Raji (cell line): ENCODE measurements at regions not wholly inside any gene's neighbourhood (a gene's known extent, or its start where the extent isn't known, plus 50 kb on each side); places are given as distances from the start of the nearest gene placed in this dataset.

Source experiments
- POLR2A ChIP-seq: IDR thresholded peaks from 2 replicates; pipeline ENCODE4 v1.6.1; 2011; ENCODE audit warnings: low read depth, low read length, control low read depth; ENCODE audit not compliant: insufficient read depth

DNA sequence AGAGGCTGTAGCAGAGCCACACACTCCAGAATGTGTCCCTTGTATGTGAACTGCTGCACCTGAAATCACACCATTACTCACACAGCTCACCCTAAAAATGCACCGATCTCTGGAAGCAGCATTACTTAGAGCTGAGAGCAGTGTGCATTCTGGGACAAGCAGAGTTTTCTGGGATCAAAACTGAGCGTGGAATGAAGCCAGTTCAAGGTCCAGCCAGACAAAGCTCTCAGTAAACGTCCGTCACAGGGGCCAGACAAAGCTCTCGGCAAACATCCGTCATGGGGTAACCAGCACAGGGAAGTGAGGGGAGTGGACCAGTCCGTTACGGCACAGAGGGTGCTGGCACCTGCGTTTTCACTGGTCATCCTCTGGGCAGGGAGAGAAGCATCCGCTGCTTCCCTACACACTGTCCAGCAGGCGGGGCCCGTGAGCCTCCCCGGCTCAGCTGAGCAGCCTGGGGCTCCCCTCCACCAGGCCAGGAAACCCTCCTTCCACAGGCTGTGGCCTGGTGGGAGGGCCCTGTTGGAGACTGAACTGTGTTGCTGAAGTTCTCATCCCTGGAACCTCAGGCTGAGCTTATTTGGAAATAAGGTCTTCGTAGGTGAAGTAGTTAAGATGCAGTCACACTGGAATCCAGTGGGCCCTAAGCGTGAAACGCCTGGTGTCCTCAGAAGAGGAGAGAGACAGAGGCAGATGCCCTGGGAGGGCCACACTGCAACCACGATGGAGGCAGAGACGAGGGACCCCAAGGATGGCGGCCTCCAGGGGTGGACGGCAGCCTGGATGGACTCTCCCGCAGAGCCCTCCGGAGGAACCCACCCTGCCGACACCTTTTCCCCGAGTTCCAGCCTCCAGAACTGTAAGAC, 883.9 kb downstream of the BRD1 start:
- no peak for TF ChIP-seq POLR2A

DNA sequence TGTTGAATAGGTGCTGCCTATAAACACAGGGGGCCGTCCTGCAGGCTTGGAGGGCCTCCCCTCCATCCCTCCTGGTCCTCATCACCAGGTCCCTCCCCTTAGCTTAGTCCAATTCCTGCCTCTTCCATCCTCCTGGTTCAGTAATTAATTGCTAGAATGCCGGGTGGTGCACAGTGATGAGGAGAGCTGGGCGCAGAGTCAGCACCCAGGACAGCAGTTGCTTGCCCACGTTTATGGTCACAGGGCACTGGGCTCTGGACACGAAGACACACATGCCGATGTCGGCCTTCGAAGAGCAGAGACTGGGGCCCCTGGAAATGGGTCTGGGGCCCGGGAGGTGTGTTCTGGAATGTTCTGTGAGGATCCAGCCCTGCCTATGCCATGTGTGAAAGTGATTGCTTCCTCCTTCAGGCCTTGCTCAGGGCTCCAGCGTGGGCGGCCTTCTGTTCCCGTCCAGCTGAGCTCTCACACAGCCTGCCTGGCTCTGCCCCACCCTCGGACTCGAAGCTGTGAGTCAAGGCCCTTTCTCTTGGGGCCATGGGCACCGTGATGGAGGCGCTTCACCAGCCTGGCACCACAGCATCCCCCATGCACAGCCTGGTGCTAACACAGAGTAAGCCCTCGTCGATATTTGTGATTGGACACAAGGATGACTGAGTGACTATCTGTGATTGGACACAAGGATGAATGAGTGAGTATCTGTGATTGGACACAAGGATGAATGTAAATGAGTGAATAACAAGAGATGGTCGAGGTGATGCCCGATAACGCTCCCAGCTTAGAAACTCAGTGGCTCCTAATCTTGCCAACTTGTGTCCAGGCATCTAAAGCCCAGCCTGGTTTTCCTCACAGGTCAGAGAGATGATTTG, 884.7 kb downstream of the BRD1 start:
- TF ChIP-seq POLR2A = no peak

DNA sequence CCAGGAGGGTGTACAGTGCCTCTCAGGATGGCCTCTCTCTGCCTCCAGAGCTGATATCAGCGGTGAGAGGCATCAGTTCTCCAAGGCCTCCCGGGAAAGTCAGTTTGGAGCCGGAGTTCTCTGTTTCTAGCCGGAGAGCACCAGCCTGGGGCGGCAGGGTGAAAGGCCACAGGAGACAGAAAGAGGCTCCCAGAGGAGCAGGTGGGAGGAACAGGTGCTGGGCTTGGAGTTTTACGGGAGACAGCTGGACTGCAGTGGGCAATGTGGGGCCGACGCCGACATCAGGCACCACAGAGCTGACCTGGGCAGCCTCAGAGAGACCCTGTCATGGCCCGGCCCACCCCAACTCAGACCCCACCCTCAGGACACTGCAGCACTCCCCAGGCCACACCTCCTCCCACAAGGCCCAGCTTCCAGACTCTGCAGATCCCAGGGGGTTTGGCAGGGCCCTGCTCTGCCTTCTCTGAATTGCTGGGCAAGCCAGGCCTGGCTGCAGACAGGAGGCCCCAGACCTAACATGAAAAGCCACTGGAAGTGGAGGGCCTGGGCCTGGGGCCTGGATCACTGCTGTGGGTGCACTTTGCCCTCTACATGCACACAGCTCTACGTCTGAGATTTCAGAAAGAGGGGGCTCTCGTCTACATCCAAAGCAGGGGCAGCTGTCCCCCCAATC, 885.6 kb downstream of the BRD1 start:
- TF ChIP-seq POLR2A = no peak

GRCh38 chr22:48941033-48941902, 886.4 kb downstream of the BRD1 start:
- no peak for TF ChIP-seq POLR2A

- TF ChIP-seq POLR2A = no peak
These were observed 887.2 kb downstream of the BRD1 start for GRCh38 chr22:48940266-48941032.

- TF ChIP-seq POLR2A = no peak
These were observed 888.0 kb downstream of the BRD1 start for GRCh38 chr22:48939441-48940265.

GRCh38 chr22:48938741-48939140, 888.9 kb downstream of the BRD1 start:
- TF ChIP-seq POLR2A = no peak

DNA sequence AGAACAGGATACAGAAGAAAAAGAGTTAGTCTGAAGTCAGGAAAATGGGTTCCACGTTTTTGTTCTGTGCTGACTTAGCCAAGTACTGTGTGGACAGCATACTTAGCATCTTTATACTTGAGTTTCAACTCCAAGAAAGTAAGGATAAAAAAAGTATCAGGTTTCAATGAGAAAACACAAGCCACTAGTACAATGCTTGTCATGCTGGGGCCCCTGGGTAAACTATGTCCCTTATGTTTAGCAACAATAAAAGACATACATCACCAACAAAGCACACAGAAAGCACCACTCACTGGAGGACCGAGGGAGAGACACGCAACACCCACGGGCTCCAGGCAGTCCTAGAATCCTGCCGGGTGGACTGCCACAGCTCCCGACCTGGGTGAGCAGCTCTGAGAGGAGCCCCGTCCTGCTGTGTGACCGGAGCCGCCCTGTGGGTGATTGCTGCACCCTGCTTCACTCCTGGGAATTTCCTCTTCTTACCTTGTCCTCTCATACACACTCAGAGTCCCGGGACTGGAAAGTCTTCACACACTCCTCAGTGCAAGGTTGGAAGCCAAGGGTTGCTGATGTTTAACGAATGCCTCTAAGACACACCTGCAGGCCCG, 890.5 kb downstream of the BRD1 start:
- TF ChIP-seq POLR2A = no peak

GRCh38 chr22:48936391-48936790, 891.3 kb downstream of the BRD1 start:
- no peak for TF ChIP-seq POLR2A

DNA sequence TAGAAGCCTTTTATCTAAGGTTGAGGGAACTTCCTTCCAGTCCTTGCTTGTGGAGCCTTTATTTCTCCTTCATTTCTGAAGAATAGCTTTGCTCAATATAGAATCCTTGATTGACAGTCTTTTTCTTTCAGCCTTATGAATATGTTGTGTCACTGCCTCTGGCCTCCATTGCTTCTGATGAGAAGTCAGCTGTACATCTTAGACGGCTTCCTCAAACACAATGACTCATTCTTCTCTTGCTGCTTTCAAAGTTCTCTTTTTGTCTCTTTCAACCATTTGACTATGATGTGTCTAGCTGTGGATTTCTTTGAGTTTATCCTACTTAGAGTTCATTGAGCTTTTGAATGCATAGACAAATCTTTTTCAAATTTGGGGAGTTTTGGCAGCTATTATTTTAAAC, 893.2 kb downstream of the BRD1 start:
- no peak for TF ChIP-seq POLR2A

DNA sequence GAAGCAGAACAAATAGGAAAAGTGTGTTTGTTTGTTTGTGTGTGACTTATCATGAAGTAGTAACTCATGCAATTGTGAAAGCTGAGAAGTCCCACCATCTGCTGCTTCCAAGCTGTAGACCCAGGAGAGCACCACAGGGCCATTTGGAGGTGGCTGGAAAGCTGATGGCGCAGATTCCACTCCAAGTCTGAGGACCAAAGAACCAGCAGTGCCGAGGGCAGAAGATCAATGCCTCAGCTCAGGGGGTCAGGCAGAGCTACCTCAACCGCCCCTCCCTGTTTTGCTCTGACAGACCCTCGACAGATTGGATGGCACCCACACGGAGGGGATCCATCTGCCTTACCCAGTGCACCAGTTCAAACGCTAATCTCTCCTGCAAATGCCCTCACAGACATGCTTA, 896.2 kb downstream of the BRD1 start:
- TF ChIP-seq POLR2A = no peak

- TF ChIP-seq POLR2A = no peak
These were observed 898.3 kb downstream of the BRD1 start for GRCh38 chr22:48929276-48929790.
